Lower lobe of right lung (tissue), 2 donors: ENCODE measurements at regions not wholly inside any gene's neighbourhood (a gene's known extent, or its start where the extent isn't known, plus 50 kb on each side); places are given as distances from the start of the nearest gene placed in this dataset.

Experiments used
- ATAC-seq, 2 donors: fragments of 200-7000 bp; cut with Tn5 transposase; one replicate each; pipeline ENCODE4 v1.9.1; 2020 to 2022; ENCODE audit warnings: mild to moderate bottlenecking in 2 of 2, moderate library complexity in 2 of 2
- DNase-seq: peaks from one replicate; pipeline ENCODE4 v3.0.0-alpha.2; 2020
- H3K27ac ChIP-seq: fragments of 200-600 bp; one replicate; pipeline ENCODE4 v1.8.0; 2022
- H3K27me3 ChIP-seq: fragments of 200-600 bp; one replicate; pipeline ENCODE4 v1.8.0; 2022; ENCODE audit warnings: low read depth
- H3K36me3 ChIP-seq: fragments of 200-600 bp; one replicate; pipeline ENCODE4 v1.8.0; 2022; ENCODE audit warnings: mild to moderate bottlenecking
- H3K4me1 ChIP-seq: fragments of 200-600 bp; one replicate; pipeline ENCODE4 v1.8.0; 2022
- H3K4me3 ChIP-seq: fragments of 200-600 bp; one replicate; pipeline ENCODE4 v1.8.0; 2022; ENCODE audit warnings: mild to moderate bottlenecking
- H3K9me3 ChIP-seq: fragments of 200-600 bp; one replicate; pipeline ENCODE4 v1.8.0; 2022
- intact Hi-C: fragments of 100-400 bp; cut with DNase I; formaldehyde crosslinking; loops from one replicate; pipeline ENCODE4 v1.11.0; 2022
- TF ChIP-seq, protein P1 (sequence below): fragments of 200-600 bp; IDR thresholded peaks from one replicate; pipeline ENCODE4 v1.8.0; 2022; ENCODE audit warnings: antibody characterized with exemption, mild to moderate bottlenecking
- donor health status: DM: no; HTN: yes; CAD: no; lungs with severe emphysema.

- no peaks in the 10 kb centered on the region for H3K27me3 ChIP-seq
- no peaks in the 10 kb centered on the region for H3K36me3 ChIP-seq
- no peak overlapping the region for H3K4me3 ChIP-seq
- TF ChIP-seq, protein P1, sequence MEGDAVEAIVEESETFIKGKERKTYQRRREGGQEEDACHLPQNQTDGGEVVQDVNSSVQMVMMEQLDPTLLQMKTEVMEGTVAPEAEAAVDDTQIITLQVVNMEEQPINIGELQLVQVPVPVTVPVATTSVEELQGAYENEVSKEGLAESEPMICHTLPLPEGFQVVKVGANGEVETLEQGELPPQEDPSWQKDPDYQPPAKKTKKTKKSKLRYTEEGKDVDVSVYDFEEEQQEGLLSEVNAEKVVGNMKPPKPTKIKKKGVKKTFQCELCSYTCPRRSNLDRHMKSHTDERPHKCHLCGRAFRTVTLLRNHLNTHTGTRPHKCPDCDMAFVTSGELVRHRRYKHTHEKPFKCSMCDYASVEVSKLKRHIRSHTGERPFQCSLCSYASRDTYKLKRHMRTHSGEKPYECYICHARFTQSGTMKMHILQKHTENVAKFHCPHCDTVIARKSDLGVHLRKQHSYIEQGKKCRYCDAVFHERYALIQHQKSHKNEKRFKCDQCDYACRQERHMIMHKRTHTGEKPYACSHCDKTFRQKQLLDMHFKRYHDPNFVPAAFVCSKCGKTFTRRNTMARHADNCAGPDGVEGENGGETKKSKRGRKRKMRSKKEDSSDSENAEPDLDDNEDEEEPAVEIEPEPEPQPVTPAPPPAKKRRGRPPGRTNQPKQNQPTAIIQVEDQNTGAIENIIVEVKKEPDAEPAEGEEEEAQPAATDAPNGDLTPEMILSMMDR, result no peak
- no peaks in the 10 kb centered on the region for H3K9me3 ChIP-seq
- H3K4me1 ChIP-seq, result no peaks in the 10 kb centered on the region
- intact Hi-C loops, result no loop called here
- DNase-seq, result no peak
- ATAC-seq, result no peak
- no peak overlapping the region for H3K27ac ChIP-seq
Measured at GRCh38 chr4:175198056-175198455, 279.9 kb downstream of the ADAM29 start.

DNA sequence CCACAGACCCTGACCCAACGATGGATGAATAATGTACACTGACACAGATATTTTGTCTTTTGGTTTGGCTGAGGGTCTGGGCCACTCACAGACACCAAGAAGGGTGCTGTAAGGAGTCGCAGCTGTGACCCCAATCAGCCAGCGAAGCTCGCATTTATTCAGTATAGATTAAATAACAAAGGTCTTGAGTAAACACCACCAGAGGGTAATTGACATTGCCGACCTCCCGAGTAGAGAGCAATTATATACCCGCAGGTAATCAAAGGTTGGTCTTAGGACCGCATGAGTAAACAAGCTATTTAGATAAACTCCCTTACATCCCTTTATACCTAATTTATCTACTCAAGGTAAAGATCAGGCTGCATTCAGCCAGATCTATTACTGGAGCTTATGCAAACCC lies 297.1 kb downstream of the ADAM29 start:
- no peaks in the 10 kb centered on the region for H3K36me3 ChIP-seq
- DNase-seq, result no peak
- H3K4me3 ChIP-seq, result no peak overlapping the region
- intact Hi-C loops, result no loop called here
- no peak for ATAC-seq
- peaks cover 32% of the 10 kb centered on the region for H3K9me3 ChIP-seq
- H3K27me3 ChIP-seq, result no peaks in the 10 kb centered on the region
- TF ChIP-seq, protein P1, result no peak
- no peak overlapping the region for H3K27ac ChIP-seq
- no peaks in the 10 kb centered on the region for H3K4me1 ChIP-seq

DNA sequence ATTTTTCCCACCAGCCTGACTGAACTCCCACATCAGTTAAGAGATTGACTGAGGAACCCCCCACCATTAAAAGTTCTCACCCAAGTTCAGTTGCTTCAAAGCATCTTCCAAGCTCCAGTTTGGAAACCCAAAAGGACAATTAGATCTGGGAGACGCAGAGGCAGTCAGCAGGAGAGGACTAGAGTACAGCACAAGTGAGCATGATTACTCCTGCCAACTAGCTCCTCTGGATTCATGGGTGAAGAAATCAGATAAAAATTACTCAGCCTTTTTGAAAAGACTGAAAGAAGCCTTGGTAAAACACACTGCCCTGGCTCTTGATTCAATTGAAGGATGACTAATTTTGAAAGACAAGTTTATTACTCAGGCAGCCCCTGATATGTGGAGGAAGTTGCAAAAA lies 297.5 kb downstream of the ADAM29 start:
- H3K27ac ChIP-seq, result no peak overlapping the region
- intact Hi-C loops, result no loop called here
- H3K4me1 ChIP-seq, result no peaks in the 10 kb centered on the region
- H3K9me3 ChIP-seq, result peaks cover 32% of the 10 kb centered on the region
- ATAC-seq, result no peak
- DNase-seq, result no peak
- H3K36me3 ChIP-seq, result no peaks in the 10 kb centered on the region
- no peak overlapping the region for H3K4me3 ChIP-seq
- H3K27me3 ChIP-seq, result no peaks in the 10 kb centered on the region
- TF ChIP-seq, protein P1, result no peak

GRCh38 chr4:175229154-175229553 lies 311.0 kb downstream of the ADAM29 start:
- Histone ChIP-seq H3K36me3 (no peaks in the 10 kb centered on the region), H3K27me3 (no peaks in the 10 kb centered on the region), H3K27ac (no peak overlapping the region), H3K9me3 (no peaks in the 10 kb centered on the region), H3K4me3 (no peak overlapping the region), H3K4me1 (no peaks in the 10 kb centered on the region)
- intact Hi-C loops, result no loop called here
- ATAC-seq, result no peak
- DNase-seq, result no peak
- TF ChIP-seq, protein P1, result no peak

DNA sequence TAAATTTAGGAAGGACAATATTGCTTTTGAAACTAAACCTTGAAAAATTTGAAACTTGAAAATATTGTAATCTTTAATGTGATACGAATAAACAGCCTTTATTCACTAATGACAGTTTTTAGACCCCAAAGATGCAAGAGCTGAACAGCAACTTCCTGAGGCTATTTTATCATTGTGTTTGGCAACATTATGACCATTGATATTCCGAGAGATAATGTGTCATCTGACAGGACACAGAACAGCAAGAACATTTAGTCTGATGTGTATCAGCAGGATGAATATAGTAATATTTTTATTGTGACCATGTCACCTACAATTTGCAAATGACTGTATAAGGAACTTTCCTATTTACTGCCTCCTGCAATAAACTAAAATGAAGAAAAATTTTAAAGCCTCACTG lies 316.0 kb downstream of the ADAM29 start:
- H3K4me3 ChIP-seq, result no peak overlapping the region
- no peaks in the 10 kb centered on the region for H3K36me3 ChIP-seq
- no peaks in the 10 kb centered on the region for H3K9me3 ChIP-seq
- intact Hi-C loops, result no loop called here
- H3K27me3 ChIP-seq, result no peaks in the 10 kb centered on the region
- TF ChIP-seq, protein P1, result no peak
- H3K27ac ChIP-seq, result no peak overlapping the region
- DNase-seq (no peak), ATAC-seq (no peak)
- H3K4me1 ChIP-seq, result no peaks in the 10 kb centered on the region
